Panc1 (cell line): ENCODE measurements at regions not wholly inside any gene's neighbourhood (a gene's known extent, or its start where the extent isn't known, plus 50 kb on each side); places are given as distances from the start of the nearest gene placed in this dataset.

Source experiments
- POLR2AphosphoS5 ChIP-seq: IDR thresholded peaks from 2 replicates; pipeline ENCODE4 v1.6.1; 2012; ENCODE audit warnings: mild to moderate bottlenecking, low read depth, low read length, moderate library complexity
- SIN3A ChIP-seq: IDR thresholded peaks from 2 replicates; pipeline ENCODE4 v1.6.1; 2012; ENCODE audit warnings: low read depth, mild to moderate bottlenecking, low read length, moderate library complexity, borderline replicate concordance; ENCODE audit not compliant: insufficient read depth
- TF ChIP-seq, protein P1 (sequence below): fragments of 450-650 bp; IDR thresholded peaks from 2 replicates; pipeline ENCODE4 v1.5.1; 2017; ENCODE audit warnings: mild to moderate bottlenecking
- TF ChIP-seq, protein P2 (sequence below), 2 experiments: IDR thresholded peaks; 2 replicates each; pipeline ENCODE4 v1.6.1; 2011 to 2012; ENCODE audit warnings: low read depth in 2 of 2, control low read depth in 1 of 2, low read length in 1 of 2, mild to moderate bottlenecking in 1 of 2, moderate library complexity in 1 of 2; ENCODE audit not compliant: insufficient read depth in 1 of 2

DNA sequence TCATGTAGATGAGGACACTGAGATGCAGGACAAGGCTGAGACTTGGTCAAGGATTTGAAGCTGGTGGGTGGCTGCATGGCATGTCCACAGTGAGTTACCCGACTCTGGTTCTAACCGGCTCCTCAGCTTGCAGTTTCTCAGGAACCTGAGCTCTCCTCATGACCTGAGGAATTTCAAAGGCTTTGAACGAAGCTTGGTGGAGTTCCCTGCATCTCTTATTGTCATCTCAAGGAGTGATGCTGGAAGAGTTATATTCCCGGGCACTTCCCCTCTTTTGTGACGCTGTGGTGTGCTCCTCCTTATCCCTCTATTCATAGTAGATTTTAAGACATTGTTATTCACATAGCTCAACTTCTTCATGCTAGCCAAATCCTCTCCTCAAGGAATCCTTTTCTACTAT, 500.1 kb upstream of the HTR2A start:
- TF ChIP-seq, protein P1, sequence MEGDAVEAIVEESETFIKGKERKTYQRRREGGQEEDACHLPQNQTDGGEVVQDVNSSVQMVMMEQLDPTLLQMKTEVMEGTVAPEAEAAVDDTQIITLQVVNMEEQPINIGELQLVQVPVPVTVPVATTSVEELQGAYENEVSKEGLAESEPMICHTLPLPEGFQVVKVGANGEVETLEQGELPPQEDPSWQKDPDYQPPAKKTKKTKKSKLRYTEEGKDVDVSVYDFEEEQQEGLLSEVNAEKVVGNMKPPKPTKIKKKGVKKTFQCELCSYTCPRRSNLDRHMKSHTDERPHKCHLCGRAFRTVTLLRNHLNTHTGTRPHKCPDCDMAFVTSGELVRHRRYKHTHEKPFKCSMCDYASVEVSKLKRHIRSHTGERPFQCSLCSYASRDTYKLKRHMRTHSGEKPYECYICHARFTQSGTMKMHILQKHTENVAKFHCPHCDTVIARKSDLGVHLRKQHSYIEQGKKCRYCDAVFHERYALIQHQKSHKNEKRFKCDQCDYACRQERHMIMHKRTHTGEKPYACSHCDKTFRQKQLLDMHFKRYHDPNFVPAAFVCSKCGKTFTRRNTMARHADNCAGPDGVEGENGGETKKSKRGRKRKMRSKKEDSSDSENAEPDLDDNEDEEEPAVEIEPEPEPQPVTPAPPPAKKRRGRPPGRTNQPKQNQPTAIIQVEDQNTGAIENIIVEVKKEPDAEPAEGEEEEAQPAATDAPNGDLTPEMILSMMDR: no peak
- TF ChIP-seq POLR2AphosphoS5: no peak
- TF ChIP-seq SIN3A: no peak
- TF ChIP-seq, protein P2, sequence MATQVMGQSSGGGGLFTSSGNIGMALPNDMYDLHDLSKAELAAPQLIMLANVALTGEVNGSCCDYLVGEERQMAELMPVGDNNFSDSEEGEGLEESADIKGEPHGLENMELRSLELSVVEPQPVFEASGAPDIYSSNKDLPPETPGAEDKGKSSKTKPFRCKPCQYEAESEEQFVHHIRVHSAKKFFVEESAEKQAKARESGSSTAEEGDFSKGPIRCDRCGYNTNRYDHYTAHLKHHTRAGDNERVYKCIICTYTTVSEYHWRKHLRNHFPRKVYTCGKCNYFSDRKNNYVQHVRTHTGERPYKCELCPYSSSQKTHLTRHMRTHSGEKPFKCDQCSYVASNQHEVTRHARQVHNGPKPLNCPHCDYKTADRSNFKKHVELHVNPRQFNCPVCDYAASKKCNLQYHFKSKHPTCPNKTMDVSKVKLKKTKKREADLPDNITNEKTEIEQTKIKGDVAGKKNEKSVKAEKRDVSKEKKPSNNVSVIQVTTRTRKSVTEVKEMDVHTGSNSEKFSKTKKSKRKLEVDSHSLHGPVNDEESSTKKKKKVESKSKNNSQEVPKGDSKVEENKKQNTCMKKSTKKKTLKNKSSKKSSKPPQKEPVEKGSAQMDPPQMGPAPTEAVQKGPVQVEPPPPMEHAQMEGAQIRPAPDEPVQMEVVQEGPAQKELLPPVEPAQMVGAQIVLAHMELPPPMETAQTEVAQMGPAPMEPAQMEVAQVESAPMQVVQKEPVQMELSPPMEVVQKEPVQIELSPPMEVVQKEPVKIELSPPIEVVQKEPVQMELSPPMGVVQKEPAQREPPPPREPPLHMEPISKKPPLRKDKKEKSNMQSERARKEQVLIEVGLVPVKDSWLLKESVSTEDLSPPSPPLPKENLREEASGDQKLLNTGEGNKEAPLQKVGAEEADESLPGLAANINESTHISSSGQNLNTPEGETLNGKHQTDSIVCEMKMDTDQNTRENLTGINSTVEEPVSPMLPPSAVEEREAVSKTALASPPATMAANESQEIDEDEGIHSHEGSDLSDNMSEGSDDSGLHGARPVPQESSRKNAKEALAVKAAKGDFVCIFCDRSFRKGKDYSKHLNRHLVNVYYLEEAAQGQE (IDR thresholded peaks at IDR 0.05; ENCODE audit: insufficient read depth in 1 of 2, low read depth in 2 of 2, low read length in 1 of 2): no peak
